Left cardiac atrium (tissue), 4 donors: ENCODE measurements at regions not wholly inside any gene's neighbourhood (a gene's known extent, or its start where the extent isn't known, plus 50 kb on each side); places are given as distances from the start of the nearest gene placed in this dataset.

ENCODE experiments used
- ATAC-seq, 2 donors: fragments of 200-7000 bp; cut with Tn5 transposase; one replicate each; pipeline ENCODE4 v1.9.1; 2020; ENCODE audit warnings: mild to moderate bottlenecking in 2 of 2, moderate library complexity in 2 of 2
- DNase-seq: peaks from one replicate; pipeline ENCODE4 v3.0.0-alpha.2; 2020
- intact Hi-C, 2 donors: fragments of 100-400 bp; cut with DNase I; formaldehyde crosslinking; loops; one replicate each; pipeline versions ENCODE4 v1.14.1 to v1.15.1; 2022 to 2023
- donor health status: DM: no; HTN: yes; CAD: no.
- donor health status: DM: no; HTN: yes; CAD: no; lungs with severe emphysema.
- donor health status: DM: yes; HTN: yes; CAD: no.
- donor health status: Dilated cardiomyopathy.

- intact Hi-C loops: no loop called here
- no peak for ATAC-seq
- no peak for DNase-seq
Observed at GRCh38 chr15:61746589-61746988, 313.7 kb downstream of the VPS13C start.

- intact Hi-C loops: no loop called here
- ATAC-seq (no peak), DNase-seq (peak; percentile 25)
Observed at GRCh38 chr15:61743345-61743909, 316.8 kb downstream of the VPS13C start.

- ATAC-seq: no peak
- intact Hi-C loops: no loop called here
- no peak for DNase-seq
Observed at GRCh38 chr15:61742591-61742990, 317.7 kb downstream of the VPS13C start.

DNA sequence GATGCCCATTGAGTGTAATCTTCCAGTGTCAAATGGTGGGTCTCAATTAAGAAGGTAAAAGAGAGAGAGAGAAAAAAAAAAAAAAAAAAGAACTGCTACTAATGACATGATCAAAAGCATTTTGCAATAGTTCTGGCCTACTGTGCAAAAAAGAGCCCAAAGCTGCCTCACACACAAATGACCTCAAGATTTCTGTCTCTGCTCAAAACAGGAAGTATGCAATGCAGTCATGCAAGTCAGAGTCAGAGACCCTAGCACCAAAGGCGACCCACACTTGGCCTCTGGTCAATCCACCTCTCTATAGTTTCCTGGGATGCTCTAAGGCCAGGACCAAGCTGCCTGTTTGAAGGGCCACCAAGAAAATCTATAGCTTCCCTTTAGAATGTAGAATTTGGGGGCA lies 323.5 kb downstream of the VPS13C start:
- intact Hi-C loops: no loop called here
- ATAC-seq: no peak
- DNase-seq: no peak

DNA sequence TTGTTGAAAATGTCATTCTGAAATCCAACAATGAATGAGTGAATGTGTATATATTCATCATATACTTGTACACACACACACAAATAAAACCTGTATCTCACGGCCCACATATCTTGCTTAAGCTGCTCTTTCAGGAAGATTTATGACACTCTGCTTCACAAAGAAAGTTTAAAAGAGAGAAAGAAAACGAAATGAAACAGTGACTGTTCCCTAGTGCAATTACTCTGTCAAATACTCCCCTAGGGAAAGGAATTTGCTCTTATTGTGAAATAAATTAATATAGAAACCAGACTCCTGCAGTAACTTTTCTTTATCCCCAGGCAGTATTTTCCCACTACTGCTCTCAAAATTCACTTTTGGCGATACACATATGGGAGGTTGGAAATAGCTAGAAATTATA lies 329.1 kb downstream of the VPS13C start:
- DNase-seq: no peak
- intact Hi-C loops: no loop called here
- no peak for ATAC-seq

GRCh38 chr15:61729646-61730045 lies 330.6 kb downstream of the VPS13C start:
- no peak for ATAC-seq
- DNase-seq: no peak
- intact Hi-C loops: no loop called here

GRCh38 chr15:61726166-61726565 lies 334.1 kb downstream of the VPS13C start:
- intact Hi-C loops: no loop called here
- no peak for ATAC-seq
- DNase-seq: no peak

GRCh38 chr15:61725251-61725650 lies 335.0 kb downstream of the VPS13C start:
- ATAC-seq (no peak), DNase-seq (no peak)
- intact Hi-C loops: no loop called here

GRCh38 chr15:61724251-61724939 lies 335.9 kb downstream of the VPS13C start:
- no peak for ATAC-seq
- DNase-seq: no peak
- intact Hi-C loops: no loop called here

DNA sequence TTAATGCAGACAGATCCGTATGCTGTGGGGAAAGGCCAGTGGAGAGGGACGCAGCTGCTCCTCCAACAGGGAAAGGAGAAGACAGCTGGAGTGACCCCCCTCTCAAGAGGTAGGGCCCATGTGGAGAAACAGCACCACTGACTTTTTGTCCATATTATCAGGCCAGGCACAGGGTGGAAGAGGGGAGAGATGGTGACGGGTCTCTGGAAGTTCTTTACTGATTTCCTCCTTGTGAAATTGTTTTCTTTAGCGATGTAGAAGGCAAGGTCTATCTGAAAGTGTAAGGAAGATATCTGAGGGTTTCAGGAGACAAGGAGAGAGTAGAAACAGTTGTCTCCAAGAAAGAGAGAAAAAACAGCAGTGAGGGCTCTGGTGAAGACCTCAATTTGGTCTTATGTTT lies 338.8 kb downstream of the VPS13C start:
- no peak for DNase-seq
- ATAC-seq: no peak
- intact Hi-C loops: no loop called here

DNA sequence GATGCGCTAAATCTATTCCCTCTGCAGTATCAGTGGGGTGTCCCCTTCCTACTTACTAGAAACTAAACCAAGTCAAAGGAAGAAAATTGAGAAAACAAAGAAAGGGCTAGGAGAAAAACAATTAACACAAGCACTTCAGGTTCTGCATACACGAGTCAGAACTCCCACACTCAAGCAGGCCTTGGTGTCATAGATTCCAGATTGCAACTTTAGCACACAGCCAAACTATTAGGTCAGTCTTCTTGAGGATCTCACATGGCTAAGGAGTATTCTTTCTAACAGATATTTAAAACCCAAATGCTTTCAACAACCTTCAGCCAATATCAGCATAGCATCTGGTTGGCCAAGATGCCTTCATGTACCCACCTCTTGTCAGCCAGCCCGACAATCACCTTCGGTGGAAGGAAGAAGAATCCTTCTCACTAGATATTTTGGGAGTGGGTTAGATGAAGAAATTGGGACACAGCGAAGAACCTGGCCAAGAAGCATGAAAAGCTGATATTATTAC lies 340.0 kb downstream of the VPS13C start:
- peak in 1 of 2 donors; percentile 70 for ATAC-seq
- intact Hi-C loops: no loop called here
- no peak for DNase-seq

- ATAC-seq (peak; percentile 34 to 90), DNase-seq (no peak)
- intact Hi-C loops: loop anchor here in 1 of 2 donors (10.0 kb wide), 1 partner anchor 160 kb away; no protein-coding TSS in a partner anchor
Observed at GRCh38 chr15:61715082-61715481, 345.2 kb downstream of the VPS13C start.

DNA sequence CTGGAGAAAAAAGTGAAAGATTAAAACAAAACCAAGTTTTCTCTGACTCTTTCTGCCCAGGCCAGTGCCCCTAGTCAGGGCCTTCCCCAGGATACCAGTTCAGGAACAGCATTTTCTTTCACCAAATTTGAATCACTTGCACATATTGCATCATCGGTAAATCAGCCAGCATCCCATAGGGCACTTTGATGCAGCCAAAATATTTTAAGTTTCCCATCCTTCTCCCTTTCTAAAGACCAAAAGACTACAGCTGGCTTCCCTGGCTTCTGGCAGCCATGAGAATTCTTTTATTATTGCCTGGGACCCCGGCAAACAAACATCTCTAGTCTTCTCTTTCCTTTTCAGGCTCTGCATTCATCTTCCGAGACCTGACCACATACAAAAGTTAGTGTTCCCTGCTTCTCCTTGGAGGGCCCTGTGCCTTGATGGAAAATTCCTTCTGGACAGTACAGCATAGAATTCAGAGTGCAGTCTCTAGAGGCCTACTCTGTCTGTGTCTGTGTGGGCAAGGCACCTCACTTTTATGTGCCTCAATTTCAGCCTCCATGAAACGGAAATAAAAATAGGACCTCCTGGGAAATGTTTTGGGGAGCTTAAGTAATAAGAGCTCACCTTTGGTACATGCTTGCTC lies 348.0 kb downstream of the VPS13C start:
- peak in 1 of 2 donors; percentile 37 for ATAC-seq
- intact Hi-C loops: loop anchor here in 1 of 2 donors (10.0 kb wide), 1 partner anchor 157 kb away; no protein-coding TSS in a partner anchor
- DNase-seq: no peak

DNA sequence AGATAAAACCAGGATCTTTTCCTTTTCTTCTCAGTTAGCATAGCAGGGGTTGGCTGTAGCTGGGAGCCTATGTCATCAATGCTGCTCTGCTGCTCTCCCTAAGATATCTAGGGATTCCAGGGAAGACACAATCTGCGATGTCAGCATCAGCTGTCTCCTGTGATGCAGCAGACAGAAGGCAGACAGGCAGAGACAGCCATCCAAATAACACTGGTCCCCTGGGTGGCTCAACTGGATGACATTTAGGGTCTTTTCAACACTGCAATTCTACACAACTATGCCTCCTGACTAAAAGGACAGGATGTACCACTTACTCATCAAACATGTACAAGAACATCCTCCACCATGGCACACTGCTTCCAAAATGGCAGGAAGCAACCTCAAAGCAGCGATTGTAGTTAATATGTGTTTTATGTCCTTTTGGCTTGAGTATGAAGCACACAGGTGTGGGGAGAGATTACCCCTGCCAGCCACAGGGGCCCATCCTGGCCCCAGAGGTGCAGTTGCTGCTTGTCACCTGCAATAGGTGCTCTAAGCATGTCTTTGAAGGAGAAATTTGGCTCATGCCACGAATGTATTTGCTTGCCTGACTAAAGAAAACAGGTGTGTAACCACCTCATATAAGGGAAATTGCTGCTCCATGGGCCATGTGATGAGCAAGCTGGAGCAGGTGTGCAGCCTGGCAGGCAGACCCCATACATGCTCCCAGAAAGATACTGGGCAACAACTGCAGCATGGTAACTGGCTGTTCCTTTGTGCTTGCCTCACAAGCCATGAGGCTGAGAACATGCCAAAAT lies 357.8 kb downstream of the VPS13C start:
- intact Hi-C loops: no loop called here
- DNase-seq (no peak), ATAC-seq (no peak)

DNA sequence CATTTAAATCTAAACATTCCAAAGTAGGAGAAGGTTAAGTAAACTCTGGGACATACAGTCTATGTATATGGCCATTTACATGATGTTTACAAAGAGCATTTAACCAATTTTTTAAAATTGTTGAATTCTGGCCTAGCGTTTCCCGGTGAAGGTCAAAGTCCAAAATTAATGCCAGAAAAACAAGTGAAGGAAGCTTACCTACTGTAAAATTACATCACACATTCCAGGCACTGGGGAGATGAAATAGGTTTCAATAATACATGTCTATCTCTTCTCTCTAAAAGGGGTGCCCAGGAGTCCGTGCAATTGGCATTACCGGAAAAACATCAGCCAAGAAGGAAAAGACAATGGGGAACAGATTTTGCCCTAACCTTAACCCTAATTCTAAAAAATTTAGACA lies 358.8 kb downstream of the VPS13C start:
- no peak for ATAC-seq
- intact Hi-C loops: no loop called here
- DNase-seq: no peak

GRCh38 chr15:61700803-61701202 lies 359.4 kb downstream of the VPS13C start:
- ATAC-seq (no peak), DNase-seq (no peak)
- intact Hi-C loops: no loop called here

- ATAC-seq: no peak
- no peak for DNase-seq
- intact Hi-C loops: no loop called here
Observed at GRCh38 chr15:61697796-61698195, 362.5 kb downstream of the VPS13C start.

DNA sequence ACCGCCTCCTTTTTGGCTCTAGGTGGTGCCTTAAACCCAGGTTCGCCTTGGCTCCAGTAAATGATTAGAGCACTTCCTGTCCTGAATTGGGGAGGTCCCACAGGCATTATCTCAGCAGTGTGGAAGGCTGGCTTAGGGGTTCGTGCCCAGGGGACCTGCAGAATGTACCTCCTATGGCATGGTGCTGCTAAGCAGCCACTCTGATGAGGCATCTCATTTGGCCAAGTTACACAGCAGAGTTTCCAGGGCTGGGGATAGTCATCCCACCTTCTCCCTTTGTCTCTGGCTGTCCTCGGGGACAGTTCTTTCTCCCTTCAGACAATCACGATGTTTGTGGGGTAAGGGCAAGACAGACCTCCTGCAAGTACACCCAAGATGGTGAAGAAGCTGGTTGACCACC lies 371.2 kb downstream of the VPS13C start:
- DNase-seq (no peak), ATAC-seq (no peak)
- intact Hi-C loops: no loop called here

- DNase-seq (no peak), ATAC-seq (no peak)
- intact Hi-C loops: no loop called here
Observed at GRCh38 chr15:61687651-61688050, 372.6 kb downstream of the VPS13C start.

DNA sequence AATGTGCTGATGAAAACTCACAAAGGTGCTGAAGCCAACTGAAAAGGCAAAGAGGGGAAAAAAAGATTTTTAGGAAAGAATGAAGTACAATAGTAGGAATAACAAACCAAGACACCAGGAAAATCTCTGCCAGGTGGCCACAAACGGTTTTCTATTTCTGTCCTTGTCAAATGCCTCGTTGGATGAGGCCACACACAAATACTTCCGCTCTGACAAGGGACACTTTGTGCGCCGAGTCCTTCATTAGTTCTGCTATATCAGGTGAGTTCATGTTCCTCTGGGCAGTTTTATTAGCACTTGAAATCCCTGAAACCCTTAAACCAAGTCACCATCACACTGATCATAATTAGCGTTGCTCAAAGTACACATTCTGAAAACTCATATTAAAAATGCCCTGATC lies 373.1 kb downstream of the VPS13C start:
- ATAC-seq (no peak), DNase-seq (no peak)
- intact Hi-C loops: no loop called here
